Right lobe of liver (tissue), 6 donors: ENCODE measurements at regions not wholly inside any gene's neighbourhood (a gene's known extent, or its start where the extent isn't known, plus 50 kb on each side); places are given as distances from the start of the nearest gene placed in this dataset.

Experiments used
- ATAC-seq, 4 donors: fragments of 200-7000 bp; cut with Tn5 transposase; one replicate each; pipeline ENCODE4 v1.9.1; 2020; ENCODE audit warnings: mild to moderate bottlenecking in 4 of 4, moderate library complexity in 4 of 4
- DNase-seq, 3 donors: peaks; one replicate each; pipeline ENCODE4 v3.0.0-alpha.2; 2020
- H3K27ac ChIP-seq, 3 donors: fragments of 200-600 bp; one replicate each; pipeline ENCODE4 v1.8.0; 2022
- H3K27me3 ChIP-seq, 2 donors: fragments of 200-600 bp; one replicate each; pipeline ENCODE4 v1.8.0; 2022
- H3K36me3 ChIP-seq, 4 donors: fragments of 200-600 bp; sonication (generic) in 1 of 4; one replicate each; pipeline versions ENCODE4 v1.5.1 to v1.8.0; 2017 to 2022; ENCODE audit warnings: control low read depth in 1 of 4
- H3K4me1 ChIP-seq, 4 donors: fragments of 200-600 bp; sonication (generic) in 1 of 4; one replicate each; pipeline versions ENCODE4 v1.5.1 to v1.8.0; 2017 to 2022; ENCODE audit warnings: control low read depth in 1 of 4
- H3K4me3 ChIP-seq, 3 donors: fragments of 200-600 bp; one replicate each; pipeline ENCODE4 v1.8.0; 2022
- H3K9me3 ChIP-seq, 4 donors: fragments of 200-600 bp; sonication (generic) in 1 of 4; one replicate each; pipeline versions ENCODE4 v1.5.1 to v1.8.0; 2017 to 2022; ENCODE audit warnings: control low read depth in 1 of 4
- CTCF ChIP-seq, 4 donors: fragments of 200-600 bp in 3 of 4; fragments of 450-650 bp in 1 of 4; IDR thresholded peaks; one replicate each; pipeline versions ENCODE4 v1.5.1 to v1.8.0; 2016 to 2022; ENCODE audit warnings: antibody characterized with exemption in 4 of 4, mild to moderate bottlenecking in 2 of 4
- POLR2A ChIP-seq: fragments of 450-650 bp; IDR thresholded peaks from one replicate; pipeline ENCODE4 v1.6.1; 2017; ENCODE audit warnings: antibody characterized with exemption, mild to moderate bottlenecking
- WGBS: methylation state at CpG from one replicate; pipeline ENCODE4 v1.1.6; 2018; ENCODE audit warnings: low coverage, low lambda C conversion rate; ENCODE audit not compliant: insufficient coverage; ENCODE audit errors: missing lambda C conversion rate; 5-methylcytosine and 5-hydroxymethylcytosine counted together
- intact Hi-C, 2 donors: fragments of 100-400 bp; cut with DNase I; formaldehyde crosslinking; loops; one replicate each; pipeline versions ENCODE4 v1.11.2 to v1.14.1; 2022
- donor health status: DM: no; HTN: yes; CAD: no.
- donor health status: DM: no; HTN: no; CAD: no.
- donor health status: DM: no; HTN: no; CAD: no.
- donor health status: DM: no; HTN: yes; CAD: no.
- donor health status: DM: no; HTN: yes; CAD: no.

- intact Hi-C loops = no loop called here
- WGBS = 97% methylated on average over 3 of the region's 3 CpGs
- Histone ChIP-seq H3K4me1 (peaks cover 0 to 4% (median 0%) of the 10 kb centered on the region in 4 donors), H3K4me3 (no peak overlapping the region), H3K27ac (no peak overlapping the region), H3K27me3 (no peaks in the 10 kb centered on the region), H3K36me3 (no peaks in the 10 kb centered on the region), H3K9me3 (no peaks in the 10 kb centered on the region)
- no peak for ATAC-seq
- no peak for DNase-seq
- TF ChIP-seq POLR2A (no peak), CTCF (IDR thresholded peaks at IDR 0.05) (no peak)
Observed at GRCh38 chr11:112366777-112367176, 106.1 kb upstream of the PLET1 start.

GRCh38 chr11:112367461-112367860, 106.8 kb upstream of the PLET1 start:
- no peak for ATAC-seq
- no peaks in the 10 kb centered on the region for H3K27me3 ChIP-seq
- WGBS = 56% methylated on average over 3 of the region's 3 CpGs
- intact Hi-C loops = no loop called here
- DNase-seq = no peak
- H3K4me1 ChIP-seq = peaks cover 0 to 4% (median 0%) of the 10 kb centered on the region in 4 donors
- H3K36me3 ChIP-seq = no peaks in the 10 kb centered on the region
- no peak for TF ChIP-seq POLR2A
- TF ChIP-seq CTCF (IDR thresholded peaks at IDR 0.05) = no peak
- no peak overlapping the region for H3K4me3 ChIP-seq
- no peak overlapping the region for H3K27ac ChIP-seq
- H3K9me3 ChIP-seq = no peaks in the 10 kb centered on the region

DNA sequence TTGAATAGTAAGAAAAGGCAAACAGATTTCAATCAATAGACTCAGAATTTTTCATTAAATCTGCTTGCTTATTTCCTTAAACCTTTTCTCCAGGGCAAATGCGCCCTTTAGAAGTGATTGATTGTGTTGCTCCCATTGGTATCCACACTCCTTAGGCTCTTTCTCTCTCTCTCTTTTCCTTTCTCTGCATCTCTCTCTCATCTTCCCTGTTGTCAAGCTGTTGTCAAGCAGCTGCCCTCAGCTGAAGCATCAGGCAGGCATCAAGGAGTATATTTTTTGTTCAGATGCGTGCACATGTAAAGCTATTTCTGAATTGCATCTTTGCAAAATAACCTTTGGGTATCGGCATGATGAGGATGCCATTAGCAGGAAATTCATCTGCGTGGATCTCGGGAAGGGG, 107.2 kb upstream of the PLET1 start:
- Histone ChIP-seq H3K4me1 (peaks cover 0 to 4% (median 0%) of the 10 kb centered on the region in 4 donors), H3K9me3 (no peaks in the 10 kb centered on the region), H3K27me3 (no peaks in the 10 kb centered on the region), H3K27ac (no peak overlapping the region), H3K36me3 (no peaks in the 10 kb centered on the region), H3K4me3 (no peak overlapping the region)
- WGBS = 91% methylated on average over 5 of the region's 5 CpGs
- DNase-seq = no peak
- TF ChIP-seq CTCF (IDR thresholded peaks at IDR 0.05) (no peak), POLR2A (no peak)
- no peak for ATAC-seq
- intact Hi-C loops = no loop called here

DNA sequence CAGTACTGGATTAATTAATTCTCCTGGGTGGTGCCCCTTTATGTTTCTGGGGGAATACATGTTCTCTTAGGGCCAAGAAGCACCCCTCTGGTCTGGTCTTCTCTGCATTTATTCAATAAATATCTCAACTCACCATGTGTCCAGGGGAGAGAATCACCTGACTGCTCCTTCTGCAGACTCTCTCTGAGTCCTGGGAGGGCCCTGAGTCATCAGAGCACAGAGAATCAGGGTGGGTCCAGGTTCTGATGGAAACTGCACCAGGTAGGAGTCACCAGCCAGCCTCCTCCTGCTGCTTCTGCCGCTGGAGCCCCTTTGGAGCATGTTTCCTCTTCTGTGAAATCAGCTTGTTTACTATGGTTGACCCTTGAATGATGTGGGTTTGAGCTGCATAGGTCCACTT, 107.7 kb upstream of the PLET1 start:
- TF ChIP-seq CTCF (IDR thresholded peaks at IDR 0.05) (no peak), POLR2A (no peak)
- intact Hi-C loops = no loop called here
- H3K9me3 ChIP-seq = no peaks in the 10 kb centered on the region
- H3K4me1 ChIP-seq = peaks cover 0 to 4% (median 0%) of the 10 kb centered on the region in 4 donors
- H3K27ac ChIP-seq = no peak overlapping the region
- H3K4me3 ChIP-seq = no peak overlapping the region
- no peak for ATAC-seq
- no peaks in the 10 kb centered on the region for H3K36me3 ChIP-seq
- DNase-seq = no peak
- WGBS = 75% methylated on average over 1 of the region's 1 CpG
- H3K27me3 ChIP-seq = no peaks in the 10 kb centered on the region

- 60% methylated on average over 1 of the region's 1 CpG for WGBS
- H3K4me3 ChIP-seq = no peak overlapping the region
- H3K36me3 ChIP-seq = no peaks in the 10 kb centered on the region
- DNase-seq (no peak), ATAC-seq (no peak)
- intact Hi-C loops = no loop called here
- no peak overlapping the region for H3K27ac ChIP-seq
- no peaks in the 10 kb centered on the region for H3K4me1 ChIP-seq
- no peaks in the 10 kb centered on the region for H3K9me3 ChIP-seq
- H3K27me3 ChIP-seq = no peaks in the 10 kb centered on the region
- no peak for TF ChIP-seq CTCF (IDR thresholded peaks at IDR 0.05)
- no peak for TF ChIP-seq POLR2A
Observed at GRCh38 chr11:112369374-112369773, 108.7 kb upstream of the PLET1 start.
